Spinal cord (tissue), 9 donors: ENCODE measurements at regions not wholly inside any gene's neighbourhood (a gene's known extent, or its start where the extent isn't known, plus 50 kb on each side); places are given as distances from the start of the nearest gene placed in this dataset.

ENCODE experiments used
- DNase-seq, 6 donors: peaks; one replicate each; pipeline versions ENCODE4 v3.0.0 to v3.0.0-alpha.2; 2013 to 2015; ENCODE audit warnings: low spot score in 6 of 6, low read depth in 4 of 6
- H3K27ac ChIP-seq: one replicate; pipeline ENCODE4 v1.5.1; 2013; ENCODE audit warnings: low read depth, low read length, control low read depth
- H3K27me3 ChIP-seq: one replicate; pipeline ENCODE4 v1.6.1; 2013; ENCODE audit warnings: low read length; ENCODE audit not compliant: control insufficient read depth, insufficient read depth
- H3K36me3 ChIP-seq: one replicate; pipeline ENCODE4 v1.6.1; 2013; ENCODE audit warnings: low read length; ENCODE audit not compliant: control insufficient read depth, insufficient read depth
- H3K4me1 ChIP-seq: one replicate; pipeline ENCODE4 v1.6.1; 2013; ENCODE audit warnings: low read length; ENCODE audit not compliant: control insufficient read depth, insufficient read depth
- H3K4me3 ChIP-seq: one replicate; pipeline ENCODE4 v1.5.1; 2013; ENCODE audit warnings: low read depth, low read length, control low read depth
- H3K9me3 ChIP-seq: one replicate; pipeline ENCODE4 v1.6.1; 2013; ENCODE audit warnings: low read length; ENCODE audit not compliant: control insufficient read depth, insufficient read depth
- whole genome bisulfite sequencing: methylation state at CpG from one replicate; pipeline ENCODE4 v1.1.5; 2013; ENCODE audit warnings: missing lambda C conversion rate; ENCODE audit not compliant: insufficient coverage; 5-methylcytosine and 5-hydroxymethylcytosine counted together
- donor health status: healthy.

GRCh38 chr2:160921386-160921964 lies 238.8 kb upstream of the TANK start:
- 50% methylated on average over 1 of the region's 4 CpGs for WGBS
- H3K27ac ChIP-seq: peak overlapping the region; percentile 45

GRCh38 chr2:160924936-160925353 lies 235.3 kb upstream of the TANK start:
- no peaks in the 10 kb centered on the region for H3K36me3 ChIP-seq
- DNase-seq: no peak
- WGBS: no CpG with 5 or more reads among the region's 1 CpG
- H3K4me3 ChIP-seq: no peak overlapping the region
- no peak overlapping the region for H3K27ac ChIP-seq
- H3K27me3 ChIP-seq: no peaks in the 10 kb centered on the region
- no peaks in the 10 kb centered on the region for H3K4me1 ChIP-seq
- no peaks in the 10 kb centered on the region for H3K9me3 ChIP-seq

More at GRCh38 chr2:160921386-160921964, 238.8 kb upstream of the TANK start:
- Histone ChIP-seq H3K4me3 (no peak overlapping the region), H3K36me3 (no peaks in the 10 kb centered on the region), H3K27me3 (no peaks in the 10 kb centered on the region), H3K4me1 (no peaks in the 10 kb centered on the region), H3K9me3 (no peaks in the 10 kb centered on the region)
- no peak for DNase-seq

- Histone ChIP-seq H3K4me3 (no peak overlapping the region), H3K9me3 (no peaks in the 10 kb centered on the region), H3K4me1 (no peaks in the 10 kb centered on the region), H3K36me3 (no peaks in the 10 kb centered on the region), H3K27me3 (no peaks in the 10 kb centered on the region), H3K27ac (no peak overlapping the region)
- WGBS: 88% methylated on average over 1 of the region's 1 CpG
- DNase-seq: no peak
These were observed 234.3 kb upstream of the TANK start for GRCh38 chr2:160925956-160926355.

- DNase-seq: no peak
- H3K27me3 ChIP-seq: no peaks in the 10 kb centered on the region
- 100% methylated on average over 1 of the region's 2 CpGs for WGBS
- H3K4me1 ChIP-seq: no peaks in the 10 kb centered on the region
- H3K4me3 ChIP-seq: no peak overlapping the region
- H3K27ac ChIP-seq: no peak overlapping the region
- no peaks in the 10 kb centered on the region for H3K36me3 ChIP-seq
- no peaks in the 10 kb centered on the region for H3K9me3 ChIP-seq
These were observed 232.9 kb upstream of the TANK start for GRCh38 chr2:160927324-160927723.

GRCh38 chr2:160928854-160929301 lies 231.3 kb upstream of the TANK start:
- H3K27me3 ChIP-seq: no peaks in the 10 kb centered on the region
- WGBS: no CpG with 5 or more reads among the region's 2 CpGs

GRCh38 chr2:160931531-160931930 lies 228.7 kb upstream of the TANK start:
- WGBS: 100% methylated on average over 1 of the region's 6 CpGs
- Histone ChIP-seq H3K9me3 (no peaks in the 10 kb centered on the region), H3K4me3 (no peak overlapping the region), H3K4me1 (no peaks in the 10 kb centered on the region), H3K36me3 (no peaks in the 10 kb centered on the region), H3K27me3 (no peaks in the 10 kb centered on the region), H3K27ac (no peak overlapping the region)
- DNase-seq: no peak

More at GRCh38 chr2:160928854-160929301, 231.3 kb upstream of the TANK start:
- Histone ChIP-seq H3K4me3 (no peak overlapping the region), H3K4me1 (no peaks in the 10 kb centered on the region), H3K9me3 (no peaks in the 10 kb centered on the region), H3K27ac (no peak overlapping the region), H3K36me3 (no peaks in the 10 kb centered on the region)
- no peak for DNase-seq

GRCh38 chr2:160932960-160933359 lies 227.3 kb upstream of the TANK start:
- no peak overlapping the region for H3K4me3 ChIP-seq
- H3K27me3 ChIP-seq: no peaks in the 10 kb centered on the region
- H3K9me3 ChIP-seq: no peaks in the 10 kb centered on the region
- no peak for DNase-seq
- no peaks in the 10 kb centered on the region for H3K36me3 ChIP-seq
- no peak overlapping the region for H3K27ac ChIP-seq
- no peaks in the 10 kb centered on the region for H3K4me1 ChIP-seq
- no CpG with 5 or more reads among the region's 2 CpGs for WGBS

GRCh38 chr2:160934263-160934662 lies 226.0 kb upstream of the TANK start:
- H3K27ac ChIP-seq: no peak overlapping the region
- no CpG with 5 or more reads among the region's 4 CpGs for WGBS
- no peak overlapping the region for H3K4me3 ChIP-seq
- H3K36me3 ChIP-seq: no peaks in the 10 kb centered on the region
- no peaks in the 10 kb centered on the region for H3K27me3 ChIP-seq
- DNase-seq: no peak
- no peaks in the 10 kb centered on the region for H3K9me3 ChIP-seq
- no peaks in the 10 kb centered on the region for H3K4me1 ChIP-seq

GRCh38 chr2:160934991-160935390 lies 225.2 kb upstream of the TANK start:
- Histone ChIP-seq H3K9me3 (no peaks in the 10 kb centered on the region), H3K27me3 (no peaks in the 10 kb centered on the region), H3K36me3 (no peaks in the 10 kb centered on the region), H3K4me1 (no peaks in the 10 kb centered on the region), H3K4me3 (no peak overlapping the region), H3K27ac (no peak overlapping the region)
- no peak for DNase-seq
- no CpG with 5 or more reads among the region's 2 CpGs for WGBS

GRCh38 chr2:160936044-160936806 lies 224.0 kb upstream of the TANK start:
- no peaks in the 10 kb centered on the region for H3K4me1 ChIP-seq
- no peak for DNase-seq
- no peak overlapping the region for H3K27ac ChIP-seq
- WGBS: no CpG with 5 or more reads among the region's 5 CpGs
- H3K27me3 ChIP-seq: no peaks in the 10 kb centered on the region
- no peaks in the 10 kb centered on the region for H3K9me3 ChIP-seq
- no peak overlapping the region for H3K4me3 ChIP-seq
- H3K36me3 ChIP-seq: no peaks in the 10 kb centered on the region
